ENCODE measurements at regions not wholly inside any gene's neighbourhood (a gene's known extent, or its start where the extent isn't known, plus 50 kb on each side); places are given as distances from the start of the nearest gene placed in this dataset.

DNA sequence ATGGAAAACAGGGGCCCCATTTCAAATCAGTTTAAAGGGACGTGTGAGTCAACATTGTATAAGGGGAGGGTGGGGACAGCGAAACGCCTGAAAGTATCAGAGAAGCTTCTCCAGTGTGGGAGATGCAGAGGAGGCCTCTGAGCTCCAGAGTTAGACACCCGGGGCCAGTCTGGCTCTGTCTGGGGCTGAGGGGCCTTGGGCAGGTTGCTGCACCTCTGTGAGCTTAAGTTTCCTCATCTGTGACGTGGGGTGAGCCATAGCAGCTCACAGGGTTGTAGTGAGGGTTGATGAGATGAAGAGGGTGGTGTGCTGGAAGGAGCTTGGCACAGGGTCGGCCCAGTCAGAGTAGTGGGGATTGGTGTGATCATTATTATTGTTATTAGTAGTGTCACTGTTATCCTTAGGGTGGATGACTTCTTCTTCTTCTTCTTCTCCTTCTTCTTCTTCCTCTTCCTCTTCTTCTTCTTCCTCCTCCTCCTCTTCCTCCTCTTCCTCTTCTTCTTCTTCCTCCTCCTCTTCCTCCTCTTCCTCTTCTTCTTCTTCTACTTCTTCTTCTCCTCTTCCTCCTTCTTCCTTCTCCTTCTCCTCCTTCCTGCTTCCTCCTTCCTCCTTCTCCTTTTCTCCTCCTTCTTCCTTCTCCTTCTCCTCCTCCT lies 282.0 kb downstream of the PTPRU start:
- no peaks in the 10 kb centered on the region for H3K4me1 ChIP-seq (ENCODE audit: control insufficient read depth in 1 of 2, insufficient read depth in 2 of 2, low read length in 2 of 2)
- peaks cover 0 to 4% of the 10 kb centered on the region in 2 donors for H3K27me3 ChIP-seq (ENCODE audit: control insufficient read depth in 1 of 2, insufficient read depth in 2 of 2, low read length in 2 of 2)
- no peaks in the 10 kb centered on the region for H3K9me3 ChIP-seq (ENCODE audit: control insufficient read depth in 1 of 2, low read length in 2 of 2)
- H3K36me3 ChIP-seq (ENCODE audit: control insufficient read depth in 1 of 2, insufficient read depth in 2 of 2, low read length in 2 of 2), result no peaks in the 10 kb centered on the region
- no peak overlapping the region for H3K4me3 ChIP-seq (ENCODE audit: low read depth in 1 of 2, low read length in 2 of 2)
- H3K27ac ChIP-seq (ENCODE audit: low read depth, low read length), result no peak overlapping the region
- H3K9ac ChIP-seq (ENCODE audit: low read depth in 1 of 2, low read length in 2 of 2), result no peak overlapping the region

DNA sequence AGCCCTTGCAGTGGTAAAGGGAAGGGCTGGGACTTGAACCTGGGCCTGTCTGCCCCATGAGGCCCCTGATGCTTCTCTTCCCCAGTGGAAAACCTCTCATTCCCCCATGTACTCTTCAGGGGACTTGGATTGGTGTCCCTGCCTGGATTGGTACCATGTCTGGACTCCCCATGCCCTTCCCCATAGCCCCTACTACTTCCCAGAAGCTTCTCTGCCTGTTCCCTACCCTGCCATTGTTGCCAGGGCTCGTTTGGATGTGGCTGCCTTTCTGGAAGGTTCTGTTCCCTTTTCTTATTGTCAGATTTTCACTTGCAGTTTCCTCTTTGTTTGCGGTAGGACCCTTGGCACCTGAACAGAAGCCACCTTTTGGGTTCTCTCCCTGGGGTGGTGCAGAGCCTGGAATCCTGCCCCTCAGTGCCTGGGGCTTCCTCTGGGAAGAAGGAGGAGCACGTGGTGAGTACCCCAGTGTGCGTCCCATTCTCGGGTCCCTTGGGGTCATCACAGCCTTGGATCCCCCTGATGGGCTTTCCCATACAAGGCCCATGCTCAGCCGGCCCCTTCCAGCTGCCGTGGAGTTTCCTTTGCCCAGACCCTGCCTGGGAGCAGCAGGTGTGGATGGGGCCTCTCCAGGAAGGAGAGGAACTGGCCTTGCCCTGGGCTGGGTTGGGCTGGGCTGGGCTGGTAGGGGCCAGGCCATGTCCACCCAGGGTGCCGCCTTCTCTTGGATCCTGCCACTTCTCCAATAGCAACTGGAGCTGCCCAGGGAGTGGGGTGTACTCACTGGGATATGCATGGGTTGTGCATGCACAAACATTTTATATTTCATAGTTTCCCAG lies 281.1 kb downstream of the PTPRU start:
- no peak overlapping the region for H3K9ac ChIP-seq (ENCODE audit: low read depth in 1 of 2, low read length in 2 of 2)
- no peaks in the 10 kb centered on the region for H3K36me3 ChIP-seq (ENCODE audit: control insufficient read depth in 1 of 2, insufficient read depth in 2 of 2, low read length in 2 of 2)
- H3K4me1 ChIP-seq (ENCODE audit: control insufficient read depth in 1 of 2, insufficient read depth in 2 of 2, low read length in 2 of 2), result no peaks in the 10 kb centered on the region
- H3K4me3 ChIP-seq (ENCODE audit: low read depth in 1 of 2, low read length in 2 of 2), result no peak overlapping the region
- no peak overlapping the region for H3K27ac ChIP-seq (ENCODE audit: low read depth, low read length)
- H3K9me3 ChIP-seq (ENCODE audit: control insufficient read depth in 1 of 2, low read length in 2 of 2), result no peaks in the 10 kb centered on the region
- peaks cover 0 to 4% of the 10 kb centered on the region in 2 donors for H3K27me3 ChIP-seq (ENCODE audit: control insufficient read depth in 1 of 2, insufficient read depth in 2 of 2, low read length in 2 of 2)

DNA sequence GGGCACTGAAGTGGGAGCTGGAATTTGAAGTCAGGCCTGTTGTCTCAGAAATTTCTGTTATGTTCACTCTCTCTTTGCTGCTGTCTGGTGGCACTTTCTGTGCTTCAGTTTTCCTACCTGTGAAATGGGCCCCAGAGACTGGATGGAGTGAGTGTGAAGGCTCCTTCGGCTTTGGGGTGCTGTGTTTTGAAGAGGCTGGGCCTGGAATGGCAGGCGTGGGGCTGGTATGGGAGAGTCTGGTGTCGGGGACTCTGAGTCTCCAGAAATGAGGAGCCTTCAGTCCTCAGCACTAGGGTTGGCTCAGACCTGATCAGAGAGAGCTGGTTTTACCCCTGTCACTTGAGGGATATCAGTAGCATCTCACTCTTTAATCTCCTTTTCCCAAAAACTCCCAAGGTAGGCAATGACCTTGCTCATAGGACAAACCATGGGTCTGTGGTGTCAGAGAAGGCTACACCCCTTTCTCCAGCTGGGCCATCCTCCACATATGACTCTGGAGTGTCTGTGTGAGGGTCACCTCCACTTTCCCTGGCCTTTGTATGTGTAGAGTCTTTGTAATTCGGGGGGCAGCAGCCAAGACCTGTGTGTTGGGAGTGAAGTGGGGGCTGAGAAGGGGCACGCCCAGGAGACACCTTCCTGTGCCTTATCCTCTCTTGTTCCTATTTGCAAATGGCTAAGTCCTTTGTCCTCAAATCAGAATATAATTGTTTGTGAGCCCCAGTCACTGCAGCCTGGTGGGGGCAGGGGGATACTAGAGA lies 279.9 kb downstream of the PTPRU start:
- no peak overlapping the region for H3K27ac ChIP-seq (ENCODE audit: low read depth, low read length)
- H3K36me3 ChIP-seq (ENCODE audit: control insufficient read depth in 1 of 2, insufficient read depth in 2 of 2, low read length in 2 of 2), result no peaks in the 10 kb centered on the region
- peaks cover 0 to 4% of the 10 kb centered on the region in 2 donors for H3K27me3 ChIP-seq (ENCODE audit: control insufficient read depth in 1 of 2, insufficient read depth in 2 of 2, low read length in 2 of 2)
- H3K4me1 ChIP-seq (ENCODE audit: control insufficient read depth in 1 of 2, insufficient read depth in 2 of 2, low read length in 2 of 2), result no peaks in the 10 kb centered on the region
- H3K9ac ChIP-seq (ENCODE audit: low read depth in 1 of 2, low read length in 2 of 2), result no peak overlapping the region
- H3K4me3 ChIP-seq (ENCODE audit: low read depth in 1 of 2, low read length in 2 of 2), result no peak overlapping the region
- no peaks in the 10 kb centered on the region for H3K9me3 ChIP-seq (ENCODE audit: control insufficient read depth in 1 of 2, low read length in 2 of 2)

DNA sequence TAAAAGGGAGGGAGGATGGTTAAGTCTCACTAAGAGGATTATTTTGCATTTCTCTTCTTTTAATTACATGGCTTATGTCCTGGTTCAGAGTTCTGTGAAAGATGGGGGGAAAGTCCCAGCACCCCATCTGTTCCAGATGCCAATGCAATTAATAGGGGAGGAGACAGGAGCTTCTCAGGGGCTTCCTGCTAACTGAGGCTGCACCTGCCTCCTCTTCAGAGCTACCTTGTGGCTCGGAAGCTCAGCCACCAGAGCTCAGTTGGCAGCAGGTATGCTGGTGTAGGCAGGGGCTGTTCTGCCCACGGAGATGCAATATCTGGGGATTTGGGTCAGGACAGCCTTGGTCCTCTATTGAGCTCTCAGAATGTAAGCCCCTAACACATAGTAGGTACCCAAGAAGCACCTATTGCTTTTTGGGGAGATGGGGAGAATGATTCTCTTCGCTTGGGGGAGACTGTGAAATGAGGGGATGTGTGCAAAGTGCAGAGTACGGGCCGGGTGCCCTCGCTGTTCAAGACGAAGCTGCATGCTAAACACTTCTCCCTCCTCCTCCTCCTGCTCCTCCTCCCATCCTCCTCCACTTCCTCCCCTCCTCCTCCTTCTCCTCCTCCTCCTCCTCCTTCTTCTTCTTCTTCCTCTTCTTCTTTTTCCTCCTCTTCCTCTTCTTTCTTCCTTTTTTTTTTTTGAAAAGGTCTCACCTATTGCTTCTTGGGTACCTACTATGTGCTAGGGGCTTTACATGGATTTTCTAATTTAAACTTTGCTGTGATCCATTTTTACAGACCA lies 279.0 kb downstream of the PTPRU start:
- H3K27me3 ChIP-seq (ENCODE audit: control insufficient read depth in 1 of 2, insufficient read depth in 2 of 2, low read length in 2 of 2), result peaks cover 0 to 4% of the 10 kb centered on the region in 2 donors
- no peak overlapping the region for H3K27ac ChIP-seq (ENCODE audit: low read depth, low read length)
- H3K4me3 ChIP-seq (ENCODE audit: low read depth in 1 of 2, low read length in 2 of 2), result no peak overlapping the region
- no peak overlapping the region for H3K9ac ChIP-seq (ENCODE audit: low read depth in 1 of 2, low read length in 2 of 2)
- H3K4me1 ChIP-seq (ENCODE audit: control insufficient read depth in 1 of 2, insufficient read depth in 2 of 2, low read length in 2 of 2), result no peaks in the 10 kb centered on the region
- H3K9me3 ChIP-seq (ENCODE audit: control insufficient read depth in 1 of 2, low read length in 2 of 2), result no peaks in the 10 kb centered on the region
- no peaks in the 10 kb centered on the region for H3K36me3 ChIP-seq (ENCODE audit: control insufficient read depth in 1 of 2, insufficient read depth in 2 of 2, low read length in 2 of 2)

DNA sequence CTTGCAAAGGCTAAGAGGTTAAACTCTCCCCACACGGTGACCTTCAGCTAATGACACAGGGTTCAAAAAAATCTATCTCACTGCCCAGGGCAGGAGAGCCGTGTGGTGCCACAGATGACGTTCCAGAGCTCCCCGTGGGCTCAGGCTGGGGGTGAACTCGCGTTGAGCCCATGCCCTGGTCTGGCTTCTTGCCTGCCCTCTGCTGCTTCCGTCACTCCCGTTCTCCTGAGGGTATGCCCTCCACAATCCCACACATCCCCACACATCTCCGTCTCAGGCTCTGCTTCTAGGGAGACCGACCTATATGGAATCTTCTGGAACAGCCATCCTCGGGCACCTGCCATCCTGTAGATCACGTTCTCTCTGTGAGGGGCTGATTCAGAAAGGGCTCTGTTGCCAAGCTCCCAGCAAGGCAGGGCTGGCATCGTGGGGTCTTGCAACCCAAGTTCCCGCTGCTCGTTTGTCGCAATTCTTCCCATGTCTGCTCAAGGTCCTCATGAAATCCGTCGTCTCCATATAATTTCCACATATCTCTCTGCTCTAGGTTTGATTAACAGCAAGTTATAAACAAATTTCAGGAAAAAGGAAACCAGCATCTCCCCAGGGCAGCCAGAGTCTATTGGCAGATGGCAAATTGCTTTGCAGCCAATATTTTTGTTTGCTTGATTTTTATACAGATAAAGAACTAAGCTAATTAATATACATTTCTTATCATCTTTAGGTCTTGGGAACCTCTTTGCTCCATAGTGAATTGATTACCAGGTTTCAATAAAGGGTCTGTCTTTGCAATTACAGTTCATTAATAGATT lies 278.2 kb downstream of the PTPRU start:
- H3K27me3 ChIP-seq (ENCODE audit: control insufficient read depth in 1 of 2, insufficient read depth in 2 of 2, low read length in 2 of 2), result peaks cover 0 to 2% of the 10 kb centered on the region in 2 donors
- no peaks in the 10 kb centered on the region for H3K9me3 ChIP-seq (ENCODE audit: control insufficient read depth in 1 of 2, low read length in 2 of 2)
- H3K27ac ChIP-seq (ENCODE audit: low read depth, low read length), result no peak overlapping the region
- H3K4me1 ChIP-seq (ENCODE audit: control insufficient read depth in 1 of 2, insufficient read depth in 2 of 2, low read length in 2 of 2), result no peaks in the 10 kb centered on the region
- H3K4me3 ChIP-seq (ENCODE audit: low read depth in 1 of 2, low read length in 2 of 2), result no peak overlapping the region
- no peaks in the 10 kb centered on the region for H3K36me3 ChIP-seq (ENCODE audit: control insufficient read depth in 1 of 2, insufficient read depth in 2 of 2, low read length in 2 of 2)
- no peak overlapping the region for H3K9ac ChIP-seq (ENCODE audit: low read depth in 1 of 2, low read length in 2 of 2)

DNA sequence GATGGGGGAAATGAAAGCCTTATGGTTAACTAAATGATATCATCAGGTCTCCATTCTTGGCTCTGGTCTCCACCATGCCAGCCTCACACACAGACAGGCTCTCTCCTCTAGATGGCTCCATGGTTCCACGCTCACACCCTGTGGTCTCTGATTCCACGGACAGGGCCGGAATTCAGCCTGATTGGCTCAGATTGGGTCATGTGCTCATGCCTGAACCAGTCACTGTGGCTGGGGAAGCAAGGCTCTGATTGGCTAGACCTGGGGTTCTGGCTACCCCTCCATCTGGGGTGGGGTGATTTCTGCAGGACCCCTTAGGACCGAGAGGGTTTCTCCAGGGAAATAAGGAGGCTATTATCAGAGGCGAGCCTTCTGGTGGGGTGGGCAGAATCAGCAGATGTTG lies 277.0 kb downstream of the PTPRU start:
- H3K4me3 ChIP-seq (ENCODE audit: low read depth in 1 of 2, low read length in 2 of 2), result no peak overlapping the region

DNA sequence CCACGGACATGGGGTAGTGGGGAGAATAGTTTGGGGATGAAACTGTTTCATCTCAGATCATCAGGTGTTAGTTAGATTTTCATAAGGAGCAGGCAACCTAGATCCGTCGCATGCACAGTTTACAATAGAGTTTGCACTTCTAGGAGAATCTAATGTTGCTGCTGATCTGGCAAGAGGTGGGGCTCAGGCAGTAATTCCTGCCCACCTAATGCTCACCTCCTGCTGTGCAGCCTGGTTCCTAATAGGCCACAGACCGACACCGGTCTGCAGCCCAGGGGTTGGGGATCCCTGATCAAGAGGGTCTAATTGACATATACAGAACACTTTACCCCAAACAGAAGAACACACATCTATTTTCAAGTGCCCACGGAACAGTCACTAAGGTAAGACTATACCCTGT lies 275.1 kb downstream of the PTPRU start:
- H3K9me3 ChIP-seq (ENCODE audit: control insufficient read depth in 1 of 2, low read length in 2 of 2), result no peaks in the 10 kb centered on the region
- H3K4me1 ChIP-seq (ENCODE audit: control insufficient read depth in 1 of 2, insufficient read depth in 2 of 2, low read length in 2 of 2), result no peaks in the 10 kb centered on the region
- no peak overlapping the region for H3K4me3 ChIP-seq (ENCODE audit: low read depth in 1 of 2, low read length in 2 of 2)
- H3K36me3 ChIP-seq (ENCODE audit: control insufficient read depth in 1 of 2, insufficient read depth in 2 of 2, low read length in 2 of 2), result no peaks in the 10 kb centered on the region
- no peak overlapping the region for H3K27ac ChIP-seq (ENCODE audit: low read depth, low read length)
- H3K27me3 ChIP-seq (ENCODE audit: control insufficient read depth in 1 of 2, insufficient read depth in 2 of 2, low read length in 2 of 2), result no peaks in the 10 kb centered on the region
- no peak overlapping the region for H3K9ac ChIP-seq (ENCODE audit: low read depth in 1 of 2, low read length in 2 of 2)

More for the DNA sequence above, 277.0 kb downstream of the PTPRU start:
- Histone ChIP-seq H3K36me3 (ENCODE audit: control insufficient read depth in 1 of 2, insufficient read depth in 2 of 2, low read length in 2 of 2) (no peaks in the 10 kb centered on the region), H3K9me3 (ENCODE audit: control insufficient read depth in 1 of 2, low read length in 2 of 2) (no peaks in the 10 kb centered on the region), H3K4me1 (ENCODE audit: control insufficient read depth in 1 of 2, insufficient read depth in 2 of 2, low read length in 2 of 2) (no peaks in the 10 kb centered on the region), H3K9ac (ENCODE audit: low read depth in 1 of 2, low read length in 2 of 2) (no peak overlapping the region), H3K27ac (ENCODE audit: low read depth, low read length) (no peak overlapping the region), H3K27me3 (ENCODE audit: control insufficient read depth in 1 of 2, insufficient read depth in 2 of 2, low read length in 2 of 2) (no peaks in the 10 kb centered on the region)

DNA sequence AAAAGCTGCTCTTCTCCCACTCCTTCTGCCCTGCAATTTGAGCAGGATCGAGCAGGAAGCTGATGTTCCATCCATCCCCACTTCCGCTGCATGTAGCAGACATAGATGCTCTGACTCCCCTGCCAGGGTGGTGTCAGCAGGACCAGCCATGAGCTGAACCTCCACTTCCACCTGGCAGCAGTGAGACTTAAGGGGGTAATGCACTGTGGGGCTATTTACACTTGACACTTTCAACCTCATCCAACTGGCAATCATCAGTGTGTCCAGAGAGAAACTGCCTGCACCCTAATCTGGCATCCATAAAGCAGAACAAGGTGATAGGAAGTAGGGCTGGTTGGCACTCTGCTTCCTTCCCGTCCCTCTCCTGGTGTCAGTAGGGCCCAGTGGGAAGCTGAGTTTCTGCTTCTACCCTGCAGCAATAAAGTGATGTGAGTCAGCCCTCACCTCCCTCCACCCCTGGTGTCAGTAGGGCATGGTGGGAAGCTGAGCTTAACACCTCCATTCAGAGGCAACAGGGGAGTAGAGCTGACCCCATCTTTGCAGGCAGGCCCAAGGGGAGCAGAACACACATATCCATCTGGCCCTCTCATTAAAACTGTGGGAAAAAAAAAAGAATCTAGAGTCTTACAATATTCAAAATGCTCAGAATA lies 272.3 kb downstream of the PTPRU start:
- no peaks in the 10 kb centered on the region for H3K4me1 ChIP-seq (ENCODE audit: control insufficient read depth in 1 of 2, insufficient read depth in 2 of 2, low read length in 2 of 2)
- H3K27me3 ChIP-seq (ENCODE audit: control insufficient read depth in 1 of 2, insufficient read depth in 2 of 2, low read length in 2 of 2), result no peaks in the 10 kb centered on the region
- H3K9me3 ChIP-seq (ENCODE audit: control insufficient read depth in 1 of 2, low read length in 2 of 2), result no peaks in the 10 kb centered on the region
- no peak overlapping the region for H3K27ac ChIP-seq (ENCODE audit: low read depth, low read length)
- no peak overlapping the region for H3K4me3 ChIP-seq (ENCODE audit: low read depth in 1 of 2, low read length in 2 of 2)
- no peaks in the 10 kb centered on the region for H3K36me3 ChIP-seq (ENCODE audit: control insufficient read depth in 1 of 2, insufficient read depth in 2 of 2, low read length in 2 of 2)
- H3K9ac ChIP-seq (ENCODE audit: low read depth in 1 of 2, low read length in 2 of 2), result no peak overlapping the region

DNA sequence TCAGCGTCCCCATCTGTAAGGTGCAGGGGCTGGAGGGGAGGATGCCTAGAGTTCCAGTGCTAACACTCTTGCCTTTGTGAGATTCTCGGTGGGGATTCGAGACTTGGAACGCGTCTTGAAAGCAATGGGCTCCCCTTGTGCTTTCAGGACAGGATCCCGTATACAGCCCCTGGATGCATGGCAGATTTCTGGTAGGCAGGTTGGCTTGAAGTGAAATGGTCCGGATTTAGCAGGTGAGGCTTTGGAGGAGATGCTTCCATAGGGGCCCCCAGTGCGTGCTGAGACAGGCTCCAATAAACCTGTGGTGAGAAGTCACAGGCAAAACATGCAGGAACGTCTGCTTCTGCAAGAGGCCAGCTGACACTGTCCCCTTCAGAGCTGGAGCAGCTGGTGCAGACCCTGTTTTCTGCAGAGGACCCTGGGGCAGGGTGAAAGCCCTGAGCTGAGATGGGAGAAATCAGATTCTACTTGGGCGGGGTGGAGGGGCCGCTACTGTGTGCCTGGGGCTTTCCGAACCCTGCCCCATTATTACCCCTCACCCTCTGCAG lies 270.4 kb downstream of the PTPRU start:
- Histone ChIP-seq H3K36me3 (ENCODE audit: control insufficient read depth in 1 of 2, insufficient read depth in 2 of 2, low read length in 2 of 2) (no peaks in the 10 kb centered on the region), H3K4me1 (ENCODE audit: control insufficient read depth in 1 of 2, insufficient read depth in 2 of 2, low read length in 2 of 2) (no peaks in the 10 kb centered on the region), H3K9ac (ENCODE audit: low read depth in 1 of 2, low read length in 2 of 2) (no peak overlapping the region), H3K27me3 (ENCODE audit: control insufficient read depth in 1 of 2, insufficient read depth in 2 of 2, low read length in 2 of 2) (no peaks in the 10 kb centered on the region), H3K27ac (ENCODE audit: low read depth, low read length) (no peak overlapping the region), H3K4me3 (ENCODE audit: low read depth in 1 of 2, low read length in 2 of 2) (no peak overlapping the region), H3K9me3 (ENCODE audit: control insufficient read depth in 1 of 2, low read length in 2 of 2) (no peaks in the 10 kb centered on the region)

All from duodenal mucosa (tissue), 2 donors.